ENCODE measurements at regions not wholly inside any gene's neighbourhood (a gene's known extent, or its start where the extent isn't known, plus 50 kb on each side); places are given as distances from the start of the nearest gene placed in this dataset.

GRCh38 chr3:135674508-135674907, 291.0 kb upstream of the PPP2R3A start:
- no peak for DNase-seq (ENCODE audit: extremely low spot score in 2 of 2)
- intact Hi-C loops (cut with DNase I), result no loop called here
- Histone ChIP-seq H3K4me1 (no peaks in the 10 kb centered on the region), H3K27ac (no peak overlapping the region), H3K9me3 (no peaks in the 10 kb centered on the region), H3K36me3 (no peaks in the 10 kb centered on the region), H3K27me3 (no peaks in the 10 kb centered on the region), H3K4me3 (no peak overlapping the region)
- no peak for TF ChIP-seq POLR2A (IDR thresholded peaks at IDR 0.05)

- Histone ChIP-seq H3K27ac (no peak overlapping the region), H3K4me3 (no peak overlapping the region), H3K4me1 (no peaks in the 10 kb centered on the region), H3K36me3 (no peaks in the 10 kb centered on the region), H3K27me3 (no peaks in the 10 kb centered on the region), H3K9me3 (no peaks in the 10 kb centered on the region)
- intact Hi-C loops (cut with DNase I), result no loop called here
- DNase-seq (ENCODE audit: extremely low spot score in 2 of 2), result no peak
- TF ChIP-seq POLR2A (IDR thresholded peaks at IDR 0.05), result no peak
These were observed 287.1 kb upstream of the PPP2R3A start for GRCh38 chr3:135678386-135678785.

- H3K4me3 ChIP-seq, result no peak overlapping the region
- DNase-seq (ENCODE audit: extremely low spot score in 2 of 2), result no peak
- no peaks in the 10 kb centered on the region for H3K9me3 ChIP-seq
- H3K36me3 ChIP-seq, result no peaks in the 10 kb centered on the region
- H3K27me3 ChIP-seq, result no peaks in the 10 kb centered on the region
- intact Hi-C loops (cut with DNase I), result no loop called here
- H3K27ac ChIP-seq, result no peak overlapping the region
- TF ChIP-seq POLR2AphosphoS5 (IDR thresholded peaks at IDR 0.05; ENCODE audit: insufficient read depth in 1 of 2, low read depth in 1 of 2), result no peak
- no peak for TF ChIP-seq CTCF (IDR thresholded peaks at IDR 0.05)
- no peak for TF ChIP-seq POLR2A (IDR thresholded peaks at IDR 0.05)
- H3K4me1 ChIP-seq, result no peaks in the 10 kb centered on the region
These were observed 277.5 kb upstream of the PPP2R3A start for GRCh38 chr3:135688003-135688402.

GRCh38 chr3:135690664-135691063, 274.9 kb upstream of the PPP2R3A start:
- no peak for DNase-seq (ENCODE audit: extremely low spot score in 2 of 2)
- Histone ChIP-seq H3K36me3 (no peaks in the 10 kb centered on the region), H3K27ac (no peak overlapping the region), H3K4me1 (no peaks in the 10 kb centered on the region), H3K9me3 (no peaks in the 10 kb centered on the region), H3K27me3 (no peaks in the 10 kb centered on the region), H3K4me3 (no peak overlapping the region)
- TF ChIP-seq CTCF (IDR thresholded peaks at IDR 0.05), result no peak
- TF ChIP-seq POLR2AphosphoS5 (IDR thresholded peaks at IDR 0.05; ENCODE audit: insufficient read depth in 1 of 2, low read depth in 1 of 2), result no peak
- TF ChIP-seq POLR2A (IDR thresholded peaks at IDR 0.05), result no peak
- intact Hi-C loops (cut with DNase I), result no loop called here

- no peak for DNase-seq (ENCODE audit: extremely low spot score in 2 of 2)
- TF ChIP-seq POLR2A (IDR thresholded peaks at IDR 0.05) (no peak), CTCF (IDR thresholded peaks at IDR 0.05) (no peak), POLR2AphosphoS5 (IDR thresholded peaks at IDR 0.05; ENCODE audit: insufficient read depth in 1 of 2, low read depth in 1 of 2) (no peak)
- intact Hi-C loops (cut with DNase I), result no loop called here
These were observed 274.3 kb upstream of the PPP2R3A start for GRCh38 chr3:135691240-135691639.

GRCh38 chr3:135694142-135694541, 271.4 kb upstream of the PPP2R3A start:
- no peak for DNase-seq (ENCODE audit: extremely low spot score in 2 of 2)
- TF ChIP-seq CTCF (IDR thresholded peaks at IDR 0.05), result no peak
- no peak for TF ChIP-seq POLR2A (IDR thresholded peaks at IDR 0.05)
- TF ChIP-seq POLR2AphosphoS5 (IDR thresholded peaks at IDR 0.05; ENCODE audit: insufficient read depth in 1 of 2, low read depth in 1 of 2), result no peak
- intact Hi-C loops (cut with DNase I), result no loop called here

More at GRCh38 chr3:135691240-135691639, 274.3 kb upstream of the PPP2R3A start:
- no peaks in the 10 kb centered on the region for H3K4me1 ChIP-seq
- no peak overlapping the region for H3K27ac ChIP-seq
- H3K27me3 ChIP-seq, result no peaks in the 10 kb centered on the region
- H3K36me3 ChIP-seq, result no peaks in the 10 kb centered on the region
- H3K4me3 ChIP-seq, result no peak overlapping the region
- H3K9me3 ChIP-seq, result no peaks in the 10 kb centered on the region

More at GRCh38 chr3:135694142-135694541, 271.4 kb upstream of the PPP2R3A start:
- H3K36me3 ChIP-seq, result no peaks in the 10 kb centered on the region
- H3K9me3 ChIP-seq, result no peaks in the 10 kb centered on the region
- H3K4me3 ChIP-seq, result no peak overlapping the region
- no peaks in the 10 kb centered on the region for H3K4me1 ChIP-seq
- H3K27ac ChIP-seq, result no peak overlapping the region
- H3K27me3 ChIP-seq, result no peaks in the 10 kb centered on the region
